IPS-NIHi7 (cell line): ENCODE measurements at regions not wholly inside any gene's neighbourhood (a gene's known extent, or its start where the extent isn't known, plus 50 kb on each side); places are given as distances from the start of the nearest gene placed in this dataset.
"Not testable (repeated sequence)": the region's sequence is repeated elsewhere in the genome, so short reads cannot be mapped to it uniquely, and the experiment has no call there.

Source experiments
- DNase-seq: peaks from one replicate; pipeline ENCODE4 v3.0.0; 2012; ENCODE audit warnings: mixed read lengths; ENCODE audit errors: extremely low spot score

- peak; percentile 26 for DNase-seq
Observed at GRCh38 chr4:28378109-28378830, 1517.6 kb downstream of the STIM2 start.

GRCh38 chr4:28385801-28386200, 1525.2 kb downstream of the STIM2 start:
- DNase-seq, result no peak

GRCh38 chr4:28386776-28387175, 1526.1 kb downstream of the STIM2 start:
- DNase-seq, result no peak

GRCh38 chr4:28388471-28388870, 1527.8 kb downstream of the STIM2 start:
- no peak for DNase-seq

GRCh38 chr4:28391877-28392276, 1531.2 kb downstream of the STIM2 start:
- DNase-seq, result no peak

GRCh38 chr4:28402751-28403150, 1542.1 kb downstream of the STIM2 start:
- DNase-seq, result no peak

- no peak for DNase-seq
Observed at GRCh38 chr4:28421221-28421620, 1560.6 kb downstream of the STIM2 start.

GRCh38 chr4:28426251-28426650, 1565.6 kb downstream of the STIM2 start:
- DNase-seq, result no peak

GRCh38 chr4:28427306-28428085, 1566.9 kb downstream of the STIM2 start:
- no peak for DNase-seq

- no peak for DNase-seq
Observed at GRCh38 chr4:28432348-28433025, 1571.8 kb downstream of the STIM2 start.

GRCh38 chr4:28435314-28435713, 1574.7 kb downstream of the STIM2 start:
- no peak for DNase-seq

- no peak for DNase-seq
Observed at GRCh38 chr4:28436191-28437080, 1575.8 kb downstream of the STIM2 start.

- DNase-seq, result no peak
Observed at GRCh38 chr4:28443371-28443770, 1582.7 kb downstream of the STIM2 start.

GRCh38 chr4:28443801-28444412, 1583.3 kb downstream of the STIM2 start:
- DNase-seq, result peak; percentile 50

- no peak for DNase-seq
Observed at GRCh38 chr4:28444886-28445496, 1584.3 kb downstream of the STIM2 start.

- no peak for DNase-seq
Observed at GRCh38 chr4:28449085-28449484, 1588.4 kb downstream of the STIM2 start.

- no peak for DNase-seq
Observed at GRCh38 chr4:28451346-28451745, 1590.7 kb downstream of the STIM2 start.

GRCh38 chr4:28462766-28463700, 1602.4 kb downstream of the STIM2 start:
- no peak for DNase-seq

GRCh38 chr4:28464823-28465222, 1604.2 kb downstream of the STIM2 start:
- DNase-seq, result no peak

GRCh38 chr4:28466886-28467285, 1606.2 kb downstream of the STIM2 start:
- not testable (repeated sequence) for DNase-seq
